ENCODE measurements at regions not wholly inside any gene's neighbourhood (a gene's known extent, or its start where the extent isn't known, plus 50 kb on each side); places are given as distances from the start of the nearest gene placed in this dataset.

GRCh38 chr11:101323997-101324396, 194.4 kb upstream of the PGR start:
- peak; percentile 19 for DNase-seq (ENCODE audit: low read depth)
- no peak for TF ChIP-seq MAX (IDR thresholded peaks at IDR 0.05; ENCODE audit: low read depth, low read length)
- no peak for TF ChIP-seq POLR2A (IDR thresholded peaks at IDR 0.05; ENCODE audit: extremely low read depth, insufficient read length)
- no peak for TF ChIP-seq CTCF (IDR thresholded peaks at IDR 0.05; ENCODE audit: low read depth, low read length)
- TF ChIP-seq MYC (IDR thresholded peaks at IDR 0.05; ENCODE audit: low read depth, low read length) = no peak
- no peak overlapping the region for H3K4me3 ChIP-seq (ENCODE audit: low read depth, low read length)

- no peak overlapping the region for H3K4me3 ChIP-seq (ENCODE audit: low read depth, low read length)
- DNase-seq (ENCODE audit: low read depth) = no peak
- TF ChIP-seq MYC (IDR thresholded peaks at IDR 0.05; ENCODE audit: low read depth, low read length) (no peak), POLR2A (IDR thresholded peaks at IDR 0.05; ENCODE audit: extremely low read depth, insufficient read length) (no peak), CTCF (IDR thresholded peaks at IDR 0.05; ENCODE audit: low read depth, low read length) (peak; percentile 7), MAX (IDR thresholded peaks at IDR 0.05; ENCODE audit: low read depth, low read length) (no peak)
These were observed 191.6 kb upstream of the PGR start for GRCh38 chr11:101321222-101321621.

- no peak overlapping the region for H3K4me3 ChIP-seq (ENCODE audit: low read depth, low read length)
- TF ChIP-seq MAX (IDR thresholded peaks at IDR 0.05; ENCODE audit: low read depth, low read length) = no peak
- no peak for TF ChIP-seq MYC (IDR thresholded peaks at IDR 0.05; ENCODE audit: low read depth, low read length)
- TF ChIP-seq POLR2A (IDR thresholded peaks at IDR 0.05; ENCODE audit: extremely low read depth, insufficient read length) = no peak
- TF ChIP-seq CTCF (IDR thresholded peaks at IDR 0.05; ENCODE audit: low read depth, low read length) = no peak
- no peak for DNase-seq (ENCODE audit: low read depth)
These were observed 177.1 kb upstream of the PGR start for GRCh38 chr11:101306721-101307120.

- DNase-seq (ENCODE audit: low read depth) = no peak
- no peak overlapping the region for H3K4me3 ChIP-seq (ENCODE audit: low read depth, low read length)
- TF ChIP-seq MAX (IDR thresholded peaks at IDR 0.05; ENCODE audit: low read depth, low read length) = no peak
- no peak for TF ChIP-seq MYC (IDR thresholded peaks at IDR 0.05; ENCODE audit: low read depth, low read length)
- TF ChIP-seq CTCF (IDR thresholded peaks at IDR 0.05; ENCODE audit: low read depth, low read length) = no peak
- no peak for TF ChIP-seq POLR2A (IDR thresholded peaks at IDR 0.05; ENCODE audit: extremely low read depth, insufficient read length)
These were observed 175.9 kb upstream of the PGR start for GRCh38 chr11:101305496-101305895.

- TF ChIP-seq MYC (IDR thresholded peaks at IDR 0.05; ENCODE audit: low read depth, low read length) = no peak
- TF ChIP-seq MAX (IDR thresholded peaks at IDR 0.05; ENCODE audit: low read depth, low read length) = no peak
- no peak for TF ChIP-seq POLR2A (IDR thresholded peaks at IDR 0.05; ENCODE audit: extremely low read depth, insufficient read length)
- TF ChIP-seq CTCF (IDR thresholded peaks at IDR 0.05; ENCODE audit: low read depth, low read length) = no peak
- no peak overlapping the region for H3K4me3 ChIP-seq (ENCODE audit: low read depth, low read length)
- no peak for DNase-seq (ENCODE audit: low read depth)
These were observed 169.6 kb upstream of the PGR start for GRCh38 chr11:101299210-101299609.

GRCh38 chr11:101296896-101297295, 167.3 kb upstream of the PGR start:
- H3K4me3 ChIP-seq (ENCODE audit: low read depth, low read length) = no peak overlapping the region
- DNase-seq (ENCODE audit: low read depth) = no peak
- no peak for TF ChIP-seq MYC (IDR thresholded peaks at IDR 0.05; ENCODE audit: low read depth, low read length)
- TF ChIP-seq POLR2A (IDR thresholded peaks at IDR 0.05; ENCODE audit: extremely low read depth, insufficient read length) = no peak
- no peak for TF ChIP-seq MAX (IDR thresholded peaks at IDR 0.05; ENCODE audit: low read depth, low read length)
- no peak for TF ChIP-seq CTCF (IDR thresholded peaks at IDR 0.05; ENCODE audit: low read depth, low read length)

Data from NB4 (cell line).